ENCODE measurements at regions not wholly inside any gene's neighbourhood (a gene's known extent, or its start where the extent isn't known, plus 50 kb on each side); places are given as distances from the start of the nearest gene placed in this dataset.

GRCh38 chr12:41905759-41906297 is 238.8 kb downstream of the GXYLT1 start (continued):
- TF ChIP-seq ZNF281 (CRISPR knock-in tag; IDR thresholded peaks at IDR 0.05) (no peak), NR1H2 (CRISPR knock-in tag; IDR thresholded peaks at IDR 0.05) (no peak)

GRCh38 chr12:41905073-41905758 is 239.5 kb downstream of the GXYLT1 start:
- peaks cover 4% of the 10 kb centered on the region for H3K9me3 Mint-ChIP-seq
- peaks cover 48% of the 10 kb centered on the region for H3K4me1 Mint-ChIP-seq
- TF ChIP-seq ERG (CRISPR knock-in tag; IDR thresholded peaks at IDR 0.05) (no peak), TEAD4 (CRISPR knock-in tag; IDR thresholded peaks at IDR 0.05) (no peak), NR2C2 (CRISPR knock-in tag; IDR thresholded peaks at IDR 0.05) (no peak), ZNF281 (CRISPR knock-in tag; IDR thresholded peaks at IDR 0.05) (no peak), GTF2I (CRISPR knock-in tag; conservative IDR thresholded peaks at IDR 0.05) (no peak), RORB (CRISPR knock-in tag; IDR thresholded peaks at IDR 0.05) (no peak), NFYB (CRISPR knock-in tag; conservative IDR thresholded peaks at IDR 0.05; ENCODE audit: low read depth) (no peak), JAZF1 (CRISPR knock-in tag; IDR thresholded peaks at IDR 0.05) (no peak), ZNF138 (CRISPR knock-in tag; conservative IDR thresholded peaks at IDR 0.05) (no peak), HMGXB4 (CRISPR knock-in tag; IDR thresholded peaks at IDR 0.05) (no peak), USF2 (CRISPR knock-in tag; IDR thresholded peaks at IDR 0.05) (no peak), OVOL2 (CRISPR knock-in tag; IDR thresholded peaks at IDR 0.05; ENCODE audit: borderline replicate concordance) (no peak), ZNF671 (CRISPR knock-in tag; IDR thresholded peaks at IDR 0.05) (no peak), SMAD3 (CRISPR knock-in tag; IDR thresholded peaks at IDR 0.05; ENCODE audit: borderline replicate concordance) (no peak)
- DNase-seq (ENCODE audit: low spot score) (no peak), ATAC-seq (no peak)
- no peaks in the 10 kb centered on the region for H3K27me3 Mint-ChIP-seq (ENCODE audit: low read depth)
- H3K4me3 Mint-ChIP-seq, result no peak overlapping the region
- CTCF ChIA-PET, result interaction anchor here (0.6 to 1.1 kb wide), 2 partner anchors 13 to 636 kb away, joined by 3 to 5 read pairs; no protein-coding TSS in a partner anchor
- H3K27ac Mint-ChIP-seq, result no peak overlapping the region
- H3K36me3 Mint-ChIP-seq, result no peaks in the 10 kb centered on the region
- POLR2A ChIA-PET, result no interaction called here

Measured in WTC11 (cell line).